Duodenal mucosa (tissue), 2 donors: ENCODE measurements at regions not wholly inside any gene's neighbourhood (a gene's known extent, or its start where the extent isn't known, plus 50 kb on each side); places are given as distances from the start of the nearest gene placed in this dataset.
"Not testable (repeated sequence)": the region's sequence is repeated elsewhere in the genome, so short reads cannot be mapped to it uniquely, and the experiment has no call there.

Source experiments
- H3K27ac ChIP-seq: one replicate; pipeline ENCODE4 v1.7.0; 2013; ENCODE audit warnings: low read depth, low read length
- H3K27me3 ChIP-seq, 2 donors: one replicate each; pipeline ENCODE4 v1.7.0; 2013; ENCODE audit warnings: low read length in 2 of 2, control low read depth in 1 of 2; ENCODE audit not compliant: insufficient read depth in 2 of 2, control insufficient read depth in 1 of 2
- H3K36me3 ChIP-seq, 2 donors: one replicate each; pipeline ENCODE4 v1.7.0; 2013; ENCODE audit warnings: low read length in 2 of 2, control low read depth in 1 of 2; ENCODE audit not compliant: insufficient read depth in 2 of 2, control insufficient read depth in 1 of 2
- H3K4me1 ChIP-seq, 2 donors: one replicate each; pipeline ENCODE4 v1.7.0; 2013; ENCODE audit warnings: low read length in 2 of 2, control low read depth in 1 of 2; ENCODE audit not compliant: insufficient read depth in 2 of 2, control insufficient read depth in 1 of 2
- H3K4me3 ChIP-seq, 2 donors: one replicate each; pipeline ENCODE4 v1.7.0; 2013; ENCODE audit warnings: low read length in 2 of 2, low read depth in 1 of 2
- H3K9ac ChIP-seq, 2 donors: one replicate each; pipeline ENCODE4 v1.7.0; 2013; ENCODE audit warnings: low read length in 2 of 2, low read depth in 1 of 2
- H3K9me3 ChIP-seq, 2 donors: one replicate each; pipeline ENCODE4 v1.7.0; 2013; ENCODE audit warnings: low read length in 2 of 2, control low read depth in 1 of 2; ENCODE audit not compliant: control insufficient read depth in 1 of 2

GRCh38 chr9:31597086-31597485 lies 787.4 kb upstream of the ACO1 start:
- not testable (repeated sequence) for H3K9me3 ChIP-seq, H3K27me3 ChIP-seq, H3K36me3 ChIP-seq, H3K4me3 ChIP-seq, H3K9ac ChIP-seq, H3K27ac ChIP-seq, H3K4me1 ChIP-seq

DNA sequence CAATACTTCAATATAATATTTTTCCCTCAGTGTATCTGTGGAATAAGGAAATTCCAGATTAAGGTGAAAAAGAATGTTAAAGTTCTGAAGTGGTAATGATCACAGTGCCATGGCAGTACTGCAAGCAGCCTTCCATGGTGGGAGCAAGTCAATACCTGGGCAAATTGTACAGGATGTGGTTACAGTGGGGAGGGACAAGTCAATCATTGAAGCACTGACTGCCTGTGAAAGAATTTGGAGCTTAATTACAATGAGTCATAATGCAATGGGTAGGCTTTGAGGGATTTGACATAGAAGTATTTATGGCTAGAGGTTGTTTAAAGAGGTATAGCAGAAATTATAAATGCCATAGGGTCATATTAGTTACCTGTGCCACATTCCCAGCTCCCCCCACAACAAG lies 786.5 kb upstream of the ACO1 start:
- Histone ChIP-seq H3K27ac (no peak overlapping the region), H3K36me3 (no peaks in the 10 kb centered on the region), H3K27me3 (no peaks in the 10 kb centered on the region), H3K4me1 (no peaks in the 10 kb centered on the region), H3K9ac (no peak overlapping the region), H3K4me3 (no peak overlapping the region), H3K9me3 (no peaks in the 10 kb centered on the region)

GRCh38 chr9:31601666-31602065 lies 782.8 kb upstream of the ACO1 start:
- Histone ChIP-seq H3K4me1 (no peaks in the 10 kb centered on the region), H3K4me3 (no peak overlapping the region), H3K27me3 (no peaks in the 10 kb centered on the region), H3K9me3 (no peaks in the 10 kb centered on the region), H3K9ac (no peak overlapping the region), H3K36me3 (no peaks in the 10 kb centered on the region), H3K27ac (no peak overlapping the region)

DNA sequence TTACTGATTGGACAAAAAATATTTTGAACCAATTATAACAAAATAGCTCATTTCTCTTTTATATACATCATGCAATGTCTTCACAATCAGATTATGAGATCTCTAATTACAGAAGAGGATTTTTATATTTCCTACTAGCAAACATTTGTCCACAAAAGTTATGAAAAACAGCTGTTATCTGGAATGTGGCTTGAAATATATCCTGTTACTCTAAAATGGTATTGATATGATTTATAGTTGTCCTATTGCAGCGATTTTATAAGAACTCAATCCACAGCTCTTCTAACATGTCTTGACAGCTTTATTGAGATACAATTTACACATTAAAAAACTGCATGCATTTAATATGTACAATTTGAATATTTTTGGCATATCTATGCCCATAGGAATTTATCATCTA lies 779.9 kb upstream of the ACO1 start:
- Histone ChIP-seq H3K27me3 (no peaks in the 10 kb centered on the region), H3K4me1 (no peaks in the 10 kb centered on the region), H3K9ac (no peak overlapping the region), H3K27ac (no peak overlapping the region), H3K36me3 (no peaks in the 10 kb centered on the region), H3K9me3 (no peaks in the 10 kb centered on the region), H3K4me3 (no peak overlapping the region)

- H3K36me3 ChIP-seq, result no peaks in the 10 kb centered on the region
- H3K27ac ChIP-seq, result no peak overlapping the region
- H3K9me3 ChIP-seq, result no peaks in the 10 kb centered on the region
- no peak overlapping the region for H3K9ac ChIP-seq
- H3K4me3 ChIP-seq, result no peak overlapping the region
- H3K4me1 ChIP-seq, result no peaks in the 10 kb centered on the region
- H3K27me3 ChIP-seq, result no peaks in the 10 kb centered on the region
Measured at GRCh38 chr9:31605164-31605563, 779.3 kb upstream of the ACO1 start.

GRCh38 chr9:31606678-31607077 lies 777.8 kb upstream of the ACO1 start:
- no peaks in the 10 kb centered on the region for H3K36me3 ChIP-seq
- no peaks in the 10 kb centered on the region for H3K4me1 ChIP-seq
- no peaks in the 10 kb centered on the region for H3K9me3 ChIP-seq
- H3K4me3 ChIP-seq, result no peak overlapping the region
- no peaks in the 10 kb centered on the region for H3K27me3 ChIP-seq
- H3K27ac ChIP-seq, result no peak overlapping the region
- H3K9ac ChIP-seq, result no peak overlapping the region

GRCh38 chr9:31608416-31608815 lies 776.0 kb upstream of the ACO1 start:
- no peaks in the 10 kb centered on the region for H3K9me3 ChIP-seq
- no peak overlapping the region for H3K9ac ChIP-seq
- H3K36me3 ChIP-seq, result no peaks in the 10 kb centered on the region
- H3K4me1 ChIP-seq, result no peaks in the 10 kb centered on the region
- H3K27me3 ChIP-seq, result no peaks in the 10 kb centered on the region
- no peak overlapping the region for H3K27ac ChIP-seq
- H3K4me3 ChIP-seq, result no peak overlapping the region

GRCh38 chr9:31608881-31609280 lies 775.6 kb upstream of the ACO1 start:
- H3K36me3 ChIP-seq, result no peaks in the 10 kb centered on the region
- no peaks in the 10 kb centered on the region for H3K4me1 ChIP-seq
- H3K9me3 ChIP-seq, result no peaks in the 10 kb centered on the region
- no peaks in the 10 kb centered on the region for H3K27me3 ChIP-seq
- H3K9ac ChIP-seq, result no peak overlapping the region
- no peak overlapping the region for H3K27ac ChIP-seq
- H3K4me3 ChIP-seq, result no peak overlapping the region

GRCh38 chr9:31612336-31613030 lies 772.0 kb upstream of the ACO1 start:
- no peaks in the 10 kb centered on the region for H3K27me3 ChIP-seq
- no peak overlapping the region for H3K4me3 ChIP-seq
- H3K36me3 ChIP-seq, result no peaks in the 10 kb centered on the region
- H3K4me1 ChIP-seq, result no peaks in the 10 kb centered on the region
- no peak overlapping the region for H3K9ac ChIP-seq
- no peak overlapping the region for H3K27ac ChIP-seq
- H3K9me3 ChIP-seq, result no peaks in the 10 kb centered on the region

DNA sequence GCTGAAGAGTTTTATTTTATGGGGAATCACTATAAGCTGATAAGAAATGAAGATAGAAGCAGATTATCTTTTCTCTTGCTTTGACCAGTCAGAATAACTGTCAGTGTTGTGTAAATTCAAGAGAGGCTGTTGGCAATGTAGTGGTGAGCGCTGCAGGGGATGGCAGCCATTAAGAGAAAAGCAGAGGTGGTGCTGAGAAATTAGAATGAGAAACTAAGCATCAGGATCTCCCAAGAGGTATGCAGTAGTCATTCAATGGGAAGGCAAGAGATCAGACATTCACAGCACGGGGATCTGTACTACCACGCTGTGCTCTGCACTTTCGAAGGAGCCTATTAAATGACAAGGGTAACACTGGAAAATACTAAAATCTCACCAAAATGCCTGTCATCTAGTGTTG lies 768.5 kb upstream of the ACO1 start:
- Histone ChIP-seq H3K36me3 (no peaks in the 10 kb centered on the region), H3K27me3 (no peaks in the 10 kb centered on the region), H3K4me1 (no peaks in the 10 kb centered on the region), H3K9ac (no peak overlapping the region), H3K4me3 (no peak overlapping the region), H3K27ac (no peak overlapping the region), H3K9me3 (no peaks in the 10 kb centered on the region)

GRCh38 chr9:31623511-31623910 lies 760.9 kb upstream of the ACO1 start:
- Histone ChIP-seq H3K4me3 (no peak overlapping the region), H3K27me3 (no peaks in the 10 kb centered on the region), H3K9ac (no peak overlapping the region), H3K36me3 (no peaks in the 10 kb centered on the region), H3K4me1 (no peaks in the 10 kb centered on the region), H3K9me3 (no peaks in the 10 kb centered on the region), H3K27ac (no peak overlapping the region)
